ENCODE measurements at regions not wholly inside any gene's neighbourhood (a gene's known extent, or its start where the extent isn't known, plus 50 kb on each side); places are given as distances from the start of the nearest gene placed in this dataset.

- TF ChIP-seq CTCF (IDR thresholded peaks at IDR 0.05) = no peak
- TF ChIP-seq EP300 (IDR thresholded peaks at IDR 0.05; ENCODE audit: low read depth) = no peak
These were observed 549.4 kb upstream of the SALL3 start for GRCh38 chr18:78430131-78430758.
